Neural cell (in vitro differentiated cells): ENCODE measurements at regions not wholly inside any gene's neighbourhood (a gene's known extent, or its start where the extent isn't known, plus 50 kb on each side); places are given as distances from the start of the nearest gene placed in this dataset.
A peak's percentile ranks its signal among the peaks of the same experiment; 100 is the strongest.

Source experiments
- H2AFZ ChIP-seq: fragments of 200-600, 300-800 bp; sonication (generic), shearing (Covaris generic); 2 replicates; pipeline ENCODE4 v1.6.0; 2014; ENCODE audit warnings: low read depth, mild to moderate bottlenecking, antibody characterized with exemption, low read length, moderate library complexity
- H3F3A ChIP-seq: fragments of 200-600 bp; shearing (Covaris generic); 2 replicates; pipeline ENCODE4 v1.6.1; 2016; ENCODE audit warnings: mild to moderate bottlenecking, moderate library complexity, mixed read lengths, antibody characterized with exemption, low read length; ENCODE audit not compliant: insufficient read depth, poor library complexity, severe bottlenecking
- H3K27ac ChIP-seq: fragments of 200-600, 300-800 bp; sonication (generic), shearing (Covaris generic); 2 replicates; pipeline ENCODE4 v1.5.1; 2014; ENCODE audit warnings: mild to moderate bottlenecking, low read length, moderate library complexity
- H3K27me3 ChIP-seq: fragments of 300-800, 200-600 bp; sonication (generic), shearing (Covaris generic); 2 replicates; pipeline ENCODE4 v1.6.0; 2014; ENCODE audit warnings: mild to moderate bottlenecking, low read depth, low read length, moderate library complexity; ENCODE audit not compliant: insufficient read depth
- H3K36me3 ChIP-seq: fragments of 300-800, 200-600 bp; sonication (generic), shearing (Covaris generic); 2 replicates; pipeline ENCODE4 v1.5.1; 2014; ENCODE audit warnings: mild to moderate bottlenecking, antibody characterized with exemption, low read length, moderate library complexity; ENCODE audit not compliant: insufficient read depth
- H3K4me2 ChIP-seq: fragments of 300-800, 200-600 bp; sonication (generic), shearing (Covaris generic); 2 replicates; pipeline ENCODE4 v1.6.0; 2014; ENCODE audit warnings: mild to moderate bottlenecking, low read length
- H3K4me3 ChIP-seq: fragments of 300-800, 200-600 bp; sonication (generic), shearing (Covaris generic); 2 replicates; pipeline ENCODE4 v1.5.1; 2014; ENCODE audit warnings: mild to moderate bottlenecking, low read length, moderate library complexity
- H3K79me2 ChIP-seq: fragments of 200-600 bp; shearing (Covaris generic); replicated peaks from 2 replicates; pipeline ENCODE4 v1.6.0; 2014; ENCODE audit warnings: mild to moderate bottlenecking, low read length, moderate library complexity; ENCODE audit not compliant: insufficient read depth
- H3K9ac ChIP-seq: fragments of 300-800, 200-600 bp; sonication (generic), shearing (Covaris generic); 2 replicates; pipeline ENCODE4 v1.6.1; 2016; ENCODE audit warnings: mild to moderate bottlenecking, low read length, mixed read lengths
- H3K9me2 ChIP-seq: fragments of 200-600 bp; shearing (Covaris generic); 2 replicates; pipeline ENCODE4 v1.6.1; 2016; ENCODE audit warnings: mild to moderate bottlenecking, low read length, mixed read lengths; ENCODE audit not compliant: insufficient read depth
- H3K9me3 ChIP-seq: fragments of 200-600, 300-800 bp; sonication (generic), shearing (Covaris generic); 2 replicates; pipeline ENCODE4 v1.6.1; 2016; ENCODE audit warnings: mild to moderate bottlenecking, mixed run types, low read length, moderate library complexity, mixed read lengths
- H4K20me1 ChIP-seq: fragments of 200-600 bp; shearing (Covaris generic); 2 replicates; pipeline ENCODE4 v1.6.1; 2016; ENCODE audit warnings: mild to moderate bottlenecking, mixed run types; ENCODE audit not compliant: insufficient read depth
- EP300 ChIP-seq: fragments of 450-650 bp; conservative IDR thresholded peaks from 2 replicates; pipeline ENCODE4 v1.6.1; 2014; ENCODE audit warnings: antibody characterized with exemption, mild to moderate bottlenecking, moderate library complexity; ENCODE audit not compliant: poor library complexity, severe bottlenecking
- POLR2AphosphoS5 ChIP-seq: IDR thresholded peaks from 2 replicates; pipeline ENCODE4 v1.6.1; 2012
- RAD21 ChIP-seq: fragments of 450-650 bp; conservative IDR thresholded peaks from 2 replicates; pipeline ENCODE4 v1.6.1; 2014; ENCODE audit warnings: antibody characterized with exemption, mild to moderate bottlenecking, moderate library complexity
- REST ChIP-seq: IDR thresholded peaks from 2 replicates; pipeline ENCODE4 v1.6.1; 2012; ENCODE audit warnings: borderline replicate concordance
- SMC3 ChIP-seq: fragments of 450-650 bp; conservative IDR thresholded peaks from 2 replicates; pipeline ENCODE4 v1.6.1; 2014; ENCODE audit warnings: antibody characterized with exemption, mild to moderate bottlenecking, moderate library complexity; ENCODE audit not compliant: poor library complexity
- TAF1 ChIP-seq: IDR thresholded peaks from 2 replicates; pipeline ENCODE4 v1.6.1; 2012; ENCODE audit warnings: low read depth
- TF ChIP-seq, protein P1 (sequence below): fragments of 450-650 bp; IDR thresholded peaks from 2 replicates; pipeline ENCODE4 v1.5.1; 2014; ENCODE audit warnings: antibody characterized with exemption, mild to moderate bottlenecking, moderate library complexity; ENCODE audit not compliant: poor library complexity, severe bottlenecking

GRCh38 chr11:122451911-122452310, 203.6 kb upstream of the UBASH3B start:
- no peaks in the 10 kb centered on the region for H3K79me2 ChIP-seq
- TF ChIP-seq REST (no peak), TAF1 (no peak), POLR2AphosphoS5 (no peak), RAD21 (no peak)
- TF ChIP-seq, protein P1, sequence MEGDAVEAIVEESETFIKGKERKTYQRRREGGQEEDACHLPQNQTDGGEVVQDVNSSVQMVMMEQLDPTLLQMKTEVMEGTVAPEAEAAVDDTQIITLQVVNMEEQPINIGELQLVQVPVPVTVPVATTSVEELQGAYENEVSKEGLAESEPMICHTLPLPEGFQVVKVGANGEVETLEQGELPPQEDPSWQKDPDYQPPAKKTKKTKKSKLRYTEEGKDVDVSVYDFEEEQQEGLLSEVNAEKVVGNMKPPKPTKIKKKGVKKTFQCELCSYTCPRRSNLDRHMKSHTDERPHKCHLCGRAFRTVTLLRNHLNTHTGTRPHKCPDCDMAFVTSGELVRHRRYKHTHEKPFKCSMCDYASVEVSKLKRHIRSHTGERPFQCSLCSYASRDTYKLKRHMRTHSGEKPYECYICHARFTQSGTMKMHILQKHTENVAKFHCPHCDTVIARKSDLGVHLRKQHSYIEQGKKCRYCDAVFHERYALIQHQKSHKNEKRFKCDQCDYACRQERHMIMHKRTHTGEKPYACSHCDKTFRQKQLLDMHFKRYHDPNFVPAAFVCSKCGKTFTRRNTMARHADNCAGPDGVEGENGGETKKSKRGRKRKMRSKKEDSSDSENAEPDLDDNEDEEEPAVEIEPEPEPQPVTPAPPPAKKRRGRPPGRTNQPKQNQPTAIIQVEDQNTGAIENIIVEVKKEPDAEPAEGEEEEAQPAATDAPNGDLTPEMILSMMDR = no peak
- H3K9ac ChIP-seq = no peak overlapping the region
- no peaks in the 10 kb centered on the region for H3K9me3 ChIP-seq
- no peaks in the 10 kb centered on the region for H4K20me1 ChIP-seq
- H3K9me2 ChIP-seq = no peaks in the 10 kb centered on the region
- no peak overlapping the region for H3K27ac ChIP-seq
- H3K4me3 ChIP-seq = no peak overlapping the region
- H3K36me3 ChIP-seq = no peaks in the 10 kb centered on the region
- no peaks in the 10 kb centered on the region for H3K27me3 ChIP-seq
- no peak overlapping the region for H2AFZ ChIP-seq
- H3F3A ChIP-seq = no peaks in the 10 kb centered on the region
- no peak overlapping the region for H3K4me2 ChIP-seq

DNA sequence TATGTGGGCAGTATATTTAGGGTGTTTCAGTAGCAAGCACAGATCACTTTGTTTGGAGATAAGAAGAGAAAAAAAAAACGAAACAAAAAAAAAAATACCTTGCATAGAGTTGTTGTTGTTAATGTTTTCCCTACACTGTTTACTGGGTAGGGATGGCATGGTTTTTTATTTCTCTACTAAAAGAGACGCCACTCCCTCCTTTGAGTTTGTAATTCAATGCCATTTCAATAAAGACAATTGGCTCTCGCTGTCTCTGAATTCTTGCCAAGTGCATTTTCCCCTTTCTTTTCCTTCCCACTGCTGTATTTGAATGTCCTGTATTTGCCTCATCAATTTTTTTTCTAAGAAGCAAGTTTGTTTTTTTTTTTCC, 213.9 kb upstream of the UBASH3B start:
- no peak overlapping the region for H3K9ac ChIP-seq
- H3K4me3 ChIP-seq = peak overlapping the region; percentile 50
- H3K79me2 ChIP-seq = no peaks in the 10 kb centered on the region
- H3F3A ChIP-seq = no peaks in the 10 kb centered on the region
- H3K36me3 ChIP-seq = no peaks in the 10 kb centered on the region
- no peak overlapping the region for H2AFZ ChIP-seq
- H4K20me1 ChIP-seq = no peaks in the 10 kb centered on the region
- H3K4me2 ChIP-seq = no peak overlapping the region
- no peak overlapping the region for H3K27ac ChIP-seq
- H3K9me3 ChIP-seq = no peaks in the 10 kb centered on the region
- no peak for TF ChIP-seq TAF1
- no peak for TF ChIP-seq POLR2AphosphoS5
- no peak for TF ChIP-seq REST
- no peak for TF ChIP-seq SMC3
- TF ChIP-seq, protein P1 = no peak
- no peak for TF ChIP-seq EP300
- no peak for TF ChIP-seq RAD21
- H3K27me3 ChIP-seq = peaks cover 3% of the 10 kb centered on the region
- H3K9me2 ChIP-seq = no peaks in the 10 kb centered on the region
